ENCODE measurements at regions not wholly inside any gene's neighbourhood (a gene's known extent, or its start where the extent isn't known, plus 50 kb on each side); places are given as distances from the start of the nearest gene placed in this dataset.

GRCh38 chr11:32183512-32183911 lies 92.6 kb downstream of the RCN1 start:
- TF ChIP-seq POLR2AphosphoS5 (IDR thresholded peaks at IDR 0.05; ENCODE audit: low read depth) = no peak
- TF ChIP-seq NANOG (IDR thresholded peaks at IDR 0.05; ENCODE audit: borderline replicate concordance) = no peak
- no peak for TF ChIP-seq JUNB (IDR thresholded peaks at IDR 0.05; ENCODE audit: unreplicated experiment)
- no peak for TF ChIP-seq CTCF (conservative IDR thresholded peaks at IDR 0.05; ENCODE audit: low read depth in 2 of 2)
- TF ChIP-seq, protein P1, sequence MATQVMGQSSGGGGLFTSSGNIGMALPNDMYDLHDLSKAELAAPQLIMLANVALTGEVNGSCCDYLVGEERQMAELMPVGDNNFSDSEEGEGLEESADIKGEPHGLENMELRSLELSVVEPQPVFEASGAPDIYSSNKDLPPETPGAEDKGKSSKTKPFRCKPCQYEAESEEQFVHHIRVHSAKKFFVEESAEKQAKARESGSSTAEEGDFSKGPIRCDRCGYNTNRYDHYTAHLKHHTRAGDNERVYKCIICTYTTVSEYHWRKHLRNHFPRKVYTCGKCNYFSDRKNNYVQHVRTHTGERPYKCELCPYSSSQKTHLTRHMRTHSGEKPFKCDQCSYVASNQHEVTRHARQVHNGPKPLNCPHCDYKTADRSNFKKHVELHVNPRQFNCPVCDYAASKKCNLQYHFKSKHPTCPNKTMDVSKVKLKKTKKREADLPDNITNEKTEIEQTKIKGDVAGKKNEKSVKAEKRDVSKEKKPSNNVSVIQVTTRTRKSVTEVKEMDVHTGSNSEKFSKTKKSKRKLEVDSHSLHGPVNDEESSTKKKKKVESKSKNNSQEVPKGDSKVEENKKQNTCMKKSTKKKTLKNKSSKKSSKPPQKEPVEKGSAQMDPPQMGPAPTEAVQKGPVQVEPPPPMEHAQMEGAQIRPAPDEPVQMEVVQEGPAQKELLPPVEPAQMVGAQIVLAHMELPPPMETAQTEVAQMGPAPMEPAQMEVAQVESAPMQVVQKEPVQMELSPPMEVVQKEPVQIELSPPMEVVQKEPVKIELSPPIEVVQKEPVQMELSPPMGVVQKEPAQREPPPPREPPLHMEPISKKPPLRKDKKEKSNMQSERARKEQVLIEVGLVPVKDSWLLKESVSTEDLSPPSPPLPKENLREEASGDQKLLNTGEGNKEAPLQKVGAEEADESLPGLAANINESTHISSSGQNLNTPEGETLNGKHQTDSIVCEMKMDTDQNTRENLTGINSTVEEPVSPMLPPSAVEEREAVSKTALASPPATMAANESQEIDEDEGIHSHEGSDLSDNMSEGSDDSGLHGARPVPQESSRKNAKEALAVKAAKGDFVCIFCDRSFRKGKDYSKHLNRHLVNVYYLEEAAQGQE (IDR thresholded peaks at IDR 0.05; ENCODE audit: unreplicated experiment) = no peak
- TF ChIP-seq EZH2 (IDR thresholded peaks at IDR 0.05; ENCODE audit: low read depth, unreplicated experiment) = no peak
- no peak for TF ChIP-seq EZH2phosphoT487 (IDR thresholded peaks at IDR 0.05; ENCODE audit: unreplicated experiment)
- TF ChIP-seq CREB1 (CRISPR knock-in tag; IDR thresholded peaks at IDR 0.05; ENCODE audit: low read depth) = no peak
- no peak for TF ChIP-seq ETS1 (IDR thresholded peaks at IDR 0.05)
- no peak for TF ChIP-seq STAT1 (IDR thresholded peaks at IDR 0.05; ENCODE audit: unreplicated experiment)
- TF ChIP-seq ZNF114 (CRISPR knock-in tag; IDR thresholded peaks at IDR 0.05) = no peak
- TF ChIP-seq ZNF462 (CRISPR knock-in tag; IDR thresholded peaks at IDR 0.05) = no peak

All from GM23338 (cell line).